DND-41 (cell line): ENCODE measurements at regions not wholly inside any gene's neighbourhood (a gene's known extent, or its start where the extent isn't known, plus 50 kb on each side); places are given as distances from the start of the nearest gene placed in this dataset.

Experiments
- ATAC-seq: fragments of 200-7000 bp; cut with Tn5 transposase; 3 replicates; pipeline ENCODE4 v1.9.1; 2021; ENCODE audit warnings: low read depth; ENCODE audit not compliant: insufficient read depth
- DNase-seq: peaks from one replicate; pipeline ENCODE4 v3.0.0-alpha.2; 2020
- H2AFZ ChIP-seq: 2 replicates; pipeline ENCODE4 v1.6.0; 2012; ENCODE audit warnings: low read depth, low read length
- H3K27ac ChIP-seq: 2 replicates; pipeline ENCODE4 v1.5.1; 2012; ENCODE audit warnings: low read length, inconsistent platforms
- H3K27me3 ChIP-seq: fragments of 200-600 bp; sonication (generic); 2 replicates; pipeline ENCODE4 v1.6.0; 2012; ENCODE audit warnings: low read length, mild to moderate bottlenecking, inconsistent platforms; ENCODE audit not compliant: insufficient read depth, poor library complexity
- H3K36me3 ChIP-seq: 2 replicates; pipeline ENCODE4 v1.5.1; 2012; ENCODE audit warnings: low read length, inconsistent platforms; ENCODE audit not compliant: insufficient read depth
- H3K4me1 ChIP-seq: 2 replicates; pipeline ENCODE4 v1.5.1; 2012; ENCODE audit warnings: mild to moderate bottlenecking, low read length; ENCODE audit not compliant: insufficient read depth
- H3K4me2 ChIP-seq: 2 replicates; pipeline ENCODE4 v1.6.0; 2012; ENCODE audit warnings: mild to moderate bottlenecking, moderate library complexity, low read length, inconsistent platforms; ENCODE audit not compliant: insufficient read depth
- H3K4me3 ChIP-seq, 2 experiments: fragments of 200-600 bp in 1 of 2; shearing (Covaris generic) in 1 of 2; 2 replicates each; pipeline ENCODE4 v1.5.1; 2012 to 2016; ENCODE audit warnings: inconsistent platforms in 2 of 2, low read length in 2 of 2, mild to moderate bottlenecking in 2 of 2, low read depth in 1 of 2, moderate library complexity in 1 of 2
- H3K79me2 ChIP-seq: 2 replicates; pipeline ENCODE4 v1.6.0; 2012; ENCODE audit warnings: low read length, inconsistent platforms; ENCODE audit not compliant: insufficient read depth
- H3K9ac ChIP-seq: 2 replicates; pipeline ENCODE4 v1.6.0; 2012; ENCODE audit warnings: low read depth, mild to moderate bottlenecking, inconsistent platforms, low read length, moderate library complexity
- H3K9me3 ChIP-seq: 2 replicates; pipeline ENCODE4 v1.5.1; 2012; ENCODE audit warnings: low read length, moderate library complexity, mild to moderate bottlenecking, inconsistent platforms; ENCODE audit not compliant: insufficient read depth, severe bottlenecking
- H4K20me1 ChIP-seq: 2 replicates; pipeline ENCODE4 v1.6.0; 2012; ENCODE audit warnings: low read length; ENCODE audit not compliant: insufficient read depth
- CTCF ChIP-seq: IDR thresholded peaks from 2 replicates; pipeline ENCODE4 v1.5.1; 2012; ENCODE audit warnings: borderline replicate concordance, low read length, moderate library complexity, mild to moderate bottlenecking; ENCODE audit not compliant: poor library complexity, severe bottlenecking; ENCODE audit errors: extremely low read depth
- EZH2 ChIP-seq: IDR thresholded peaks from 3 replicates; pipeline ENCODE4 v1.6.1; 2012; ENCODE audit warnings: borderline replicate concordance, low read depth, mild to moderate bottlenecking, moderate library complexity, low read length, inconsistent platforms; ENCODE audit not compliant: severe bottlenecking

- H3K79me2 ChIP-seq: no peaks in the 10 kb centered on the region
- H3K4me2 ChIP-seq: no peak overlapping the region
- no peaks in the 10 kb centered on the region for H4K20me1 ChIP-seq
- peaks cover 3% of the 10 kb centered on the region for H3K27me3 ChIP-seq
- ATAC-seq: no peak
- H3K4me1 ChIP-seq: no peaks in the 10 kb centered on the region
- no peak overlapping the region for H3K27ac ChIP-seq
- no peak for TF ChIP-seq EZH2
- no peak for TF ChIP-seq CTCF
- no peak overlapping the region for H3K4me3 ChIP-seq
- DNase-seq: no peak
- no peak overlapping the region for H3K9ac ChIP-seq
- no peak overlapping the region for H2AFZ ChIP-seq
- peaks cover 5% of the 10 kb centered on the region for H3K9me3 ChIP-seq
- H3K36me3 ChIP-seq: no peaks in the 10 kb centered on the region
Observed at GRCh38 chr5:174220417-174220816, 174.9 kb downstream of the NSG2 start.

DNA sequence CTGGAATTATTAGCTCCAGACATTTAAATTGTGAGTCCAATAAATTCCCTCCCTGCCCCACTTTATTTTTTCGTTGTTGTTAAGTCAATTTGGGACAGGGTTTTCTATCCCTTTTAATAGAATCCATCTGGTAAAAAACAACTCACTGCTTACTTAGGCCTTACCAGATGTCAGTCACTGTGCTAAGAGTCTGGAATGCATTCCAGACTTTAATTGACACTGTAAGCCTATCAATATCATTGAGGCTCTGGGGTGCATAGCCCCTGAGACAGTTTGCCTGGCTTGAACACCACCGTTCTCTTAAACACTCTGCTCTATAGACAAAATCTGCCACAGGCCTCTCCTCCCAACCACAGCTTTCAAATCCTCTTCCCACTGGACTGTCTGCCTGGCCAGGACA is 175.9 kb downstream of the NSG2 start:
- TF ChIP-seq CTCF: no peak
- no peak for TF ChIP-seq EZH2
- no peaks in the 10 kb centered on the region for H3K4me1 ChIP-seq
- no peak overlapping the region for H3K4me3 ChIP-seq
- H3K36me3 ChIP-seq: no peaks in the 10 kb centered on the region
- DNase-seq (no peak), ATAC-seq (no peak)
- no peak overlapping the region for H2AFZ ChIP-seq
- H3K9me3 ChIP-seq: peaks cover 5% of the 10 kb centered on the region
- H3K27ac ChIP-seq: no peak overlapping the region
- no peaks in the 10 kb centered on the region for H3K27me3 ChIP-seq
- no peak overlapping the region for H3K9ac ChIP-seq
- no peaks in the 10 kb centered on the region for H4K20me1 ChIP-seq
- no peaks in the 10 kb centered on the region for H3K79me2 ChIP-seq
- H3K4me2 ChIP-seq: no peak overlapping the region

- TF ChIP-seq EZH2 (no peak), CTCF (no peak)
- no peaks in the 10 kb centered on the region for H4K20me1 ChIP-seq
Observed at GRCh38 chr5:174221946-174222345, 176.4 kb downstream of the NSG2 start.

DNA sequence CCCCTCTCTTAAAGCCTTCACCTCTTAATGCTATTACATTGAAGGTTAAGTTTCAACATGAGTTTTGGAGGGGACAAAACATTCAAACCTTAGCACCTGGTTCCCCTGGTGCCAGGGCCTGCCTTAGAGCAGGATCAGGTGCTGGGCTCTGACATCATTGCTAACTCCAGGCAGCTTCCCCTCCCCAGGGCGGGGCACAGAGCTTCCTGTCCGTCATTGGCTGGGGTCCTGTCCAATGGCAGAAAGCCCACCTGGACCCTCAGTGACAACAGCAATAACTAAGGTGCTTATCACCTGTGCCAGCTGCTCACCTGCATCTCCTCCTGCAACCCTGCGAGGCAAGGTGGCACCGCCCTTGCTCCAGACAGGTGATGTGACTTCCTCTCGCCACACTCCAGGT is 177.4 kb downstream of the NSG2 start:
- ATAC-seq: no peak
- TF ChIP-seq CTCF (no peak), EZH2 (no peak)
- Histone ChIP-seq H3K79me2 (no peaks in the 10 kb centered on the region), H3K4me1 (no peaks in the 10 kb centered on the region), H3K36me3 (no peaks in the 10 kb centered on the region), H3K4me2 (no peak overlapping the region), H2AFZ (no peak overlapping the region), H3K4me3 (no peak overlapping the region), H3K27me3 (no peaks in the 10 kb centered on the region), H3K27ac (no peak overlapping the region), H3K9ac (no peak overlapping the region), H4K20me1 (no peaks in the 10 kb centered on the region), H3K9me3 (peaks cover under 1% of the 10 kb centered on the region)
- no peak for DNase-seq

More at GRCh38 chr5:174221946-174222345, 176.4 kb downstream of the NSG2 start:
- Histone ChIP-seq H3K4me3 (no peak overlapping the region), H3K79me2 (no peaks in the 10 kb centered on the region), H3K4me1 (no peaks in the 10 kb centered on the region), H3K9ac (no peak overlapping the region), H3K27me3 (no peaks in the 10 kb centered on the region), H3K4me2 (no peak overlapping the region), H2AFZ (no peak overlapping the region), H3K27ac (no peak overlapping the region), H3K36me3 (no peaks in the 10 kb centered on the region), H3K9me3 (peaks cover 5% of the 10 kb centered on the region)
- DNase-seq (no peak), ATAC-seq (no peak)
